HG03159 (cell line): ENCODE measurements at regions not wholly inside any gene's neighbourhood (a gene's known extent, or its start where the extent isn't known, plus 50 kb on each side); places are given as distances from the start of the nearest gene placed in this dataset.

Experiments used
- ATAC-seq: cut with Tn5 transposase; IDR thresholded peaks from one replicate; pipeline ENCODE4 v1.9.1; 2021; ENCODE audit warnings: mild to moderate bottlenecking, moderate library complexity; ENCODE audit not compliant: unreplicated experiment

GRCh38 chr6:14187406-14187805 is 69.8 kb downstream of the CD83 start:
- ATAC-seq = no peak

GRCh38 chr6:14189074-14189473 is 71.5 kb downstream of the CD83 start:
- no peak for ATAC-seq

- ATAC-seq = no peak
These were observed 72.8 kb downstream of the CD83 start for GRCh38 chr6:14190191-14190928.

- ATAC-seq = no peak
These were observed 73.3 kb downstream of the CD83 start for GRCh38 chr6:14190929-14191224.

GRCh38 chr6:14191761-14192160 is 74.2 kb downstream of the CD83 start:
- no peak for ATAC-seq

- ATAC-seq = no peak
These were observed 74.7 kb downstream of the CD83 start for GRCh38 chr6:14192216-14192788.

GRCh38 chr6:14193524-14193923 is 76.0 kb downstream of the CD83 start:
- no peak for ATAC-seq

- ATAC-seq = no peak
These were observed 76.9 kb downstream of the CD83 start for GRCh38 chr6:14194483-14194882.

- ATAC-seq = no peak
These were observed 77.4 kb downstream of the CD83 start for GRCh38 chr6:14194976-14195375.

GRCh38 chr6:14196026-14196425 is 78.5 kb downstream of the CD83 start:
- no peak for ATAC-seq

GRCh38 chr6:14197118-14197517 is 79.5 kb downstream of the CD83 start:
- no peak for ATAC-seq

- no peak for ATAC-seq
These were observed 82.5 kb downstream of the CD83 start for GRCh38 chr6:14200047-14200446.

GRCh38 chr6:14202947-14203346 is 85.4 kb downstream of the CD83 start:
- ATAC-seq = no peak

- ATAC-seq = no peak
These were observed 88.8 kb downstream of the CD83 start for GRCh38 chr6:14206391-14206790.

GRCh38 chr6:14207448-14207847 is 89.9 kb downstream of the CD83 start:
- ATAC-seq = no peak

GRCh38 chr6:14209000-14209399 is 91.4 kb downstream of the CD83 start:
- no peak for ATAC-seq

- ATAC-seq = no peak
These were observed 92.5 kb downstream of the CD83 start for GRCh38 chr6:14210077-14210476.

GRCh38 chr6:14210663-14211561 is 93.3 kb downstream of the CD83 start:
- peak; percentile 92 for ATAC-seq

GRCh38 chr6:14211562-14211942 is 94.0 kb downstream of the CD83 start:
- ATAC-seq = no peak

GRCh38 chr6:14212020-14212419 is 94.4 kb downstream of the CD83 start:
- no peak for ATAC-seq

GRCh38 chr6:14212632-14213031 is 95.1 kb downstream of the CD83 start:
- no peak for ATAC-seq
